ENCODE measurements at regions not wholly inside any gene's neighbourhood (a gene's known extent, or its start where the extent isn't known, plus 50 kb on each side); places are given as distances from the start of the nearest gene placed in this dataset.

- Histone ChIP-seq H3K4me3 (ENCODE audit: low read length) (no peak overlapping the region), H3K9me2 (replicated peaks; ENCODE audit: insufficient read depth, low read length) (no peaks in the 10 kb centered on the region), H3K4me1 (ENCODE audit: low read length) (no peaks in the 10 kb centered on the region), H3K4me2 (ENCODE audit: low read depth, low read length, poor library complexity, severe bottlenecking) (no peak overlapping the region), H3K9me3 (ENCODE audit: low read length) (peaks cover 18% of the 10 kb centered on the region), H4K20me1 (ENCODE audit: insufficient read depth, low read depth, low read length) (no peaks in the 10 kb centered on the region), H3K27ac (ENCODE audit: low read length) (no peak overlapping the region), H3K27me3 (ENCODE audit: low read length) (no peaks in the 10 kb centered on the region), H3K36me3 (ENCODE audit: insufficient read depth, low read length) (no peaks in the 10 kb centered on the region), H2AFZ (ENCODE audit: low read length) (no peak overlapping the region), H3K79me2 (ENCODE audit: low read length) (no peaks in the 10 kb centered on the region), H3K9ac (ENCODE audit: low read length) (no peak overlapping the region)
- DNase-seq, result no peak
Observed at GRCh38 chr5:125874057-125874456, 549.2 kb upstream of the GRAMD2B start.

GRCh38 chr5:125874717-125875116 lies 548.5 kb upstream of the GRAMD2B start:
- no peaks in the 10 kb centered on the region for H3K79me2 ChIP-seq (ENCODE audit: low read length)
- H3K9me2 ChIP-seq (replicated peaks; ENCODE audit: insufficient read depth, low read length), result no peaks in the 10 kb centered on the region
- H3K27ac ChIP-seq (ENCODE audit: low read length), result no peak overlapping the region
- H3K9ac ChIP-seq (ENCODE audit: low read length), result no peak overlapping the region
- no peak overlapping the region for H3K4me3 ChIP-seq (ENCODE audit: low read length)
- H3K4me2 ChIP-seq (ENCODE audit: low read depth, low read length, poor library complexity, severe bottlenecking), result no peak overlapping the region
- no peaks in the 10 kb centered on the region for H4K20me1 ChIP-seq (ENCODE audit: insufficient read depth, low read depth, low read length)
- no peaks in the 10 kb centered on the region for H3K36me3 ChIP-seq (ENCODE audit: insufficient read depth, low read length)
- H3K9me3 ChIP-seq (ENCODE audit: low read length), result peaks cover 19% of the 10 kb centered on the region
- H3K27me3 ChIP-seq (ENCODE audit: low read length), result no peaks in the 10 kb centered on the region
- DNase-seq, result no peak
- H3K4me1 ChIP-seq (ENCODE audit: low read length), result no peaks in the 10 kb centered on the region
- no peak overlapping the region for H2AFZ ChIP-seq (ENCODE audit: low read length)

- Histone ChIP-seq H3K4me1 (ENCODE audit: low read length) (no peaks in the 10 kb centered on the region), H3K4me2 (ENCODE audit: low read depth, low read length, poor library complexity, severe bottlenecking) (no peak overlapping the region), H3K27me3 (ENCODE audit: low read length) (no peaks in the 10 kb centered on the region), H3K4me3 (ENCODE audit: low read length) (no peak overlapping the region), H3K79me2 (ENCODE audit: low read length) (no peaks in the 10 kb centered on the region), H3K9ac (ENCODE audit: low read length) (no peak overlapping the region), H3K36me3 (ENCODE audit: insufficient read depth, low read length) (no peaks in the 10 kb centered on the region), H3K9me2 (replicated peaks; ENCODE audit: insufficient read depth, low read length) (no peaks in the 10 kb centered on the region), H3K9me3 (ENCODE audit: low read length) (peaks cover 17% of the 10 kb centered on the region), H3K27ac (ENCODE audit: low read length) (no peak overlapping the region), H2AFZ (ENCODE audit: low read length) (no peak overlapping the region), H4K20me1 (ENCODE audit: insufficient read depth, low read depth, low read length) (no peaks in the 10 kb centered on the region)
- DNase-seq, result no peak
Observed at GRCh38 chr5:125877248-125877647, 546.0 kb upstream of the GRAMD2B start.

GRCh38 chr5:125882061-125882460 lies 541.1 kb upstream of the GRAMD2B start:
- Histone ChIP-seq H3K27ac (ENCODE audit: low read length) (no peak overlapping the region), H3K9me3 (ENCODE audit: low read length) (peaks cover 19% of the 10 kb centered on the region), H3K4me3 (ENCODE audit: low read length) (no peak overlapping the region), H3K4me2 (ENCODE audit: low read depth, low read length, poor library complexity, severe bottlenecking) (no peak overlapping the region), H3K4me1 (ENCODE audit: low read length) (no peaks in the 10 kb centered on the region), H3K27me3 (ENCODE audit: low read length) (no peaks in the 10 kb centered on the region), H3K36me3 (ENCODE audit: insufficient read depth, low read length) (no peaks in the 10 kb centered on the region), H3K9ac (ENCODE audit: low read length) (no peak overlapping the region), H3K9me2 (replicated peaks; ENCODE audit: insufficient read depth, low read length) (no peaks in the 10 kb centered on the region), H2AFZ (ENCODE audit: low read length) (no peak overlapping the region), H4K20me1 (ENCODE audit: insufficient read depth, low read depth, low read length) (no peaks in the 10 kb centered on the region), H3K79me2 (ENCODE audit: low read length) (no peaks in the 10 kb centered on the region)
- DNase-seq, result no peak

GRCh38 chr5:125883223-125883622 lies 540.0 kb upstream of the GRAMD2B start:
- no peak overlapping the region for H3K27ac ChIP-seq (ENCODE audit: low read length)
- no peak overlapping the region for H3K9ac ChIP-seq (ENCODE audit: low read length)

GRCh38 chr5:125888358-125888757 lies 534.9 kb upstream of the GRAMD2B start:
- Histone ChIP-seq H3K27ac (ENCODE audit: low read length) (no peak overlapping the region), H3K9me3 (ENCODE audit: low read length) (peaks cover 29% of the 10 kb centered on the region), H3K4me3 (ENCODE audit: low read length) (no peak overlapping the region), H3K4me1 (ENCODE audit: low read length) (no peaks in the 10 kb centered on the region), H3K79me2 (ENCODE audit: low read length) (no peaks in the 10 kb centered on the region), H3K9ac (ENCODE audit: low read length) (no peak overlapping the region), H2AFZ (ENCODE audit: low read length) (no peak overlapping the region), H3K27me3 (ENCODE audit: low read length) (no peaks in the 10 kb centered on the region), H3K9me2 (replicated peaks; ENCODE audit: insufficient read depth, low read length) (no peaks in the 10 kb centered on the region), H3K36me3 (ENCODE audit: insufficient read depth, low read length) (no peaks in the 10 kb centered on the region), H3K4me2 (ENCODE audit: low read depth, low read length, poor library complexity, severe bottlenecking) (no peak overlapping the region), H4K20me1 (ENCODE audit: insufficient read depth, low read depth, low read length) (no peaks in the 10 kb centered on the region)
- no peak for DNase-seq

More at GRCh38 chr5:125883223-125883622, 540.0 kb upstream of the GRAMD2B start:
- Histone ChIP-seq H3K4me3 (ENCODE audit: low read length) (no peak overlapping the region), H3K36me3 (ENCODE audit: insufficient read depth, low read length) (no peaks in the 10 kb centered on the region), H2AFZ (ENCODE audit: low read length) (no peak overlapping the region), H3K4me2 (ENCODE audit: low read depth, low read length, poor library complexity, severe bottlenecking) (no peak overlapping the region), H3K9me2 (replicated peaks; ENCODE audit: insufficient read depth, low read length) (no peaks in the 10 kb centered on the region), H3K27me3 (ENCODE audit: low read length) (no peaks in the 10 kb centered on the region), H3K79me2 (ENCODE audit: low read length) (no peaks in the 10 kb centered on the region), H3K4me1 (ENCODE audit: low read length) (no peaks in the 10 kb centered on the region), H4K20me1 (ENCODE audit: insufficient read depth, low read depth, low read length) (no peaks in the 10 kb centered on the region), H3K9me3 (ENCODE audit: low read length) (peaks cover 24% of the 10 kb centered on the region)
- no peak for DNase-seq

- Histone ChIP-seq H3K9me3 (ENCODE audit: low read length) (peaks cover 19% of the 10 kb centered on the region), H4K20me1 (ENCODE audit: insufficient read depth, low read depth, low read length) (no peaks in the 10 kb centered on the region), H3K36me3 (ENCODE audit: insufficient read depth, low read length) (no peaks in the 10 kb centered on the region), H3K9me2 (replicated peaks; ENCODE audit: insufficient read depth, low read length) (0 out of 2 replicates have a peak, but pooled peaks cover 4% of the 10 kb centered on the region), H2AFZ (ENCODE audit: low read length) (no peak overlapping the region), H3K4me1 (ENCODE audit: low read length) (no peaks in the 10 kb centered on the region), H3K4me3 (ENCODE audit: low read length) (no peak overlapping the region), H3K79me2 (ENCODE audit: low read length) (no peaks in the 10 kb centered on the region), H3K27me3 (ENCODE audit: low read length) (no peaks in the 10 kb centered on the region), H3K4me2 (ENCODE audit: low read depth, low read length, poor library complexity, severe bottlenecking) (no peak overlapping the region), H3K9ac (ENCODE audit: low read length) (no peak overlapping the region), H3K27ac (ENCODE audit: low read length) (no peak overlapping the region)
- no peak for DNase-seq
Observed at GRCh38 chr5:125890511-125890931, 532.7 kb upstream of the GRAMD2B start.

GRCh38 chr5:125891061-125891725 lies 532.0 kb upstream of the GRAMD2B start:
- Histone ChIP-seq H3K9me2 (replicated peaks; ENCODE audit: insufficient read depth, low read length) (0 out of 2 replicates have a peak, but pooled peaks cover 4% of the 10 kb centered on the region), H4K20me1 (ENCODE audit: insufficient read depth, low read depth, low read length) (no peaks in the 10 kb centered on the region), H3K79me2 (ENCODE audit: low read length) (no peaks in the 10 kb centered on the region), H3K9ac (ENCODE audit: low read length) (no peak overlapping the region), H2AFZ (ENCODE audit: low read length) (no peak overlapping the region), H3K27ac (ENCODE audit: low read length) (no peak overlapping the region), H3K4me1 (ENCODE audit: low read length) (no peaks in the 10 kb centered on the region), H3K36me3 (ENCODE audit: insufficient read depth, low read length) (no peaks in the 10 kb centered on the region), H3K9me3 (ENCODE audit: low read length) (peaks cover 19% of the 10 kb centered on the region), H3K4me2 (ENCODE audit: low read depth, low read length, poor library complexity, severe bottlenecking) (no peak overlapping the region), H3K4me3 (ENCODE audit: low read length) (no peak overlapping the region), H3K27me3 (ENCODE audit: low read length) (no peaks in the 10 kb centered on the region)
- no peak for DNase-seq

All from Karpas-422 (cell line).